ENCODE measurements at regions not wholly inside any gene's neighbourhood (a gene's known extent, or its start where the extent isn't known, plus 50 kb on each side); places are given as distances from the start of the nearest gene placed in this dataset.

- no peak overlapping the region for H4K8ac ChIP-seq (ENCODE audit: low read depth in 2 of 2, low read length in 2 of 2)
- no TSS peak for BruUV-seq (replicated peaks)
- H2BK5ac ChIP-seq (ENCODE audit: low read depth, low read length, poor library complexity, severe bottlenecking), result no peak overlapping the region
- no peak overlapping the region for H3K27ac ChIP-seq (ENCODE audit: insufficient read depth, low read length)
- dilution Hi-C loops (cut with HindIII; ENCODE audit: low sequenced_read_pairs, unreplicated experiment) (no loop called here), intact Hi-C loops (cut with micrococcal nuclease) (no loop called here), in situ Hi-C loops (cut with MboI; ENCODE audit: low sequenced_read_pairs) (no loop called here)
- no peak overlapping the region for H3K56ac ChIP-seq (ENCODE audit: extremely low read depth, insufficient read depth, low read length)
- no peak overlapping the region for H3K14ac ChIP-seq (replicated peaks; ENCODE audit: low read depth, low read length)
- no peak overlapping the region for H3K4ac ChIP-seq (ENCODE audit: low read depth, low read length)
- POLR2A ChIA-PET (ENCODE audit: unreplicated experiment), result no interaction called here
- ATAC-seq (ENCODE audit: low read depth) (no peak), DNase-seq (no peak)
- no peaks in the 10 kb centered on the region for H3K27me3 ChIP-seq (ENCODE audit: control insufficient read depth, insufficient read depth, low read length)
- H3K4me1 ChIP-seq (ENCODE audit: control insufficient read depth, insufficient read depth, low read length), result no peaks in the 10 kb centered on the region
- 71% methylated on average over 6 of the region's 10 CpGs; no CpG with 5 or more reads in 1 of the 2 experiments for WGBS, 2 experiments (ENCODE audit: extremely low coverage in 2 of 2, insufficient read length in 1 of 2)
- no peak overlapping the region for H2AK9ac ChIP-seq (replicated peaks; ENCODE audit: low read depth, low read length, poor library complexity)
- H3K23ac ChIP-seq (ENCODE audit: low read depth, low read length), result no peak overlapping the region
- H4K5ac ChIP-seq (ENCODE audit: low read depth, low read length), result no peak overlapping the region
- no peaks in the 10 kb centered on the region for H3K9me1 ChIP-seq (ENCODE audit: insufficient read depth, low read length)
- H3K9ac ChIP-seq (ENCODE audit: low read depth, low read length), result no peak overlapping the region
- H3K4me3 ChIP-seq (ENCODE audit: insufficient read depth, low read depth, low read length), result no peak overlapping the region
- no peak overlapping the region for H2AFZ ChIP-seq (replicated peaks; ENCODE audit: low read length, poor library complexity)
- H2BK20ac ChIP-seq (ENCODE audit: low read depth, low read length), result no peak overlapping the region
- H3K36me3 ChIP-seq (ENCODE audit: control insufficient read depth, insufficient read depth, low read length), result no peaks in the 10 kb centered on the region
- no peak overlapping the region for H4K91ac ChIP-seq (ENCODE audit: insufficient read depth, low read depth, low read length)
- no peak overlapping the region for H2AK5ac ChIP-seq (ENCODE audit: low read depth, low read length)
- CTCF ChIA-PET, result no interaction called here
- H2BK15ac ChIP-seq (ENCODE audit: low read depth, low read length), result no peak overlapping the region
- no peak overlapping the region for H3K4me2 ChIP-seq (ENCODE audit: low read depth, low read length)
- H4K20me1 ChIP-seq (ENCODE audit: insufficient read depth, low read length), result no peaks in the 10 kb centered on the region
- no peak overlapping the region for H3K18ac ChIP-seq (ENCODE audit: low read depth, low read length)
- TF ChIP-seq CHD1 (IDR thresholded peaks at IDR 0.05; ENCODE audit: low read depth, low read length) (no peak), MAZ (IDR thresholded peaks at IDR 0.05; ENCODE audit: borderline replicate concordance, low read depth, low read length) (no peak), MXI1 (IDR thresholded peaks at IDR 0.05; ENCODE audit: borderline replicate concordance, low read depth, low read length) (no peak), MAFK (IDR thresholded peaks at IDR 0.05; ENCODE audit: low read depth, low read length) (no peak), RFX5 (IDR thresholded peaks at IDR 0.05; ENCODE audit: low read depth, low read length) (no peak), BHLHE40 (IDR thresholded peaks at IDR 0.05; ENCODE audit: low read depth, low read length) (no peak), POLR2A (IDR thresholded peaks at IDR 0.05; ENCODE audit: low read depth, low read length) (no peak), FOS (IDR thresholded peaks at IDR 0.05; ENCODE audit: low read depth, low read length) (no peak), ELK1 (IDR thresholded peaks at IDR 0.05; ENCODE audit: borderline replicate concordance, low read depth, low read length) (no peak), CEBPB (IDR thresholded peaks at IDR 0.05; ENCODE audit: low read depth, low read length) (no peak), USF2 (IDR thresholded peaks at IDR 0.05; ENCODE audit: low read depth, low read length) (no peak), NFE2L2 (IDR thresholded peaks at IDR 0.05; ENCODE audit: low read depth, low read length) (no peak), RCOR1 (IDR thresholded peaks at IDR 0.05; ENCODE audit: insufficient replicate concordance, low read length) (no peak), CTCF (conservative IDR thresholded peaks at IDR 0.05; ENCODE audit: low read depth, low read length) (no peak), SMC3 (IDR thresholded peaks at IDR 0.05; ENCODE audit: low read depth, low read length) (no peak), RAD21 (IDR thresholded peaks at IDR 0.05; ENCODE audit: low read length) (no peak)
- no peak overlapping the region for H2BK120ac ChIP-seq (ENCODE audit: low read depth, low read length)
- H3K79me1 ChIP-seq (ENCODE audit: low read depth in 1 of 2, low read length in 2 of 2), result no peaks in the 10 kb centered on the region
- H3K9me3 ChIP-seq (ENCODE audit: control insufficient read depth, insufficient read depth, low read length), result peaks cover 49% of the 10 kb centered on the region
Observed at GRCh38 chr22:49334976-49335375, 492.7 kb downstream of the BRD1 start.

Measured in IMR-90 (cell line).